Loucy (cell line): ENCODE measurements at regions not wholly inside any gene's neighbourhood (a gene's known extent, or its start where the extent isn't known, plus 50 kb on each side); places are given as distances from the start of the nearest gene placed in this dataset.

Experiments used
- H2AFZ ChIP-seq: fragments of 200-600 bp; sonication (generic); 2 replicates; pipeline ENCODE4 v1.6.0; 2016; ENCODE audit warnings: antibody characterized with exemption, mild to moderate bottlenecking, low read length, moderate library complexity
- H3F3A ChIP-seq: fragments of 200-600 bp; 2 replicates; pipeline ENCODE4 v1.6.0; 2016; ENCODE audit warnings: antibody characterized with exemption, low read depth, mild to moderate bottlenecking
- H3K27me3 ChIP-seq: fragments of 200-600 bp; sonication (generic); 2 replicates; pipeline ENCODE4 v1.6.1; 2014; ENCODE audit warnings: low read length, mild to moderate bottlenecking; ENCODE audit not compliant: insufficient read depth, poor library complexity, severe bottlenecking
- H3K36me3 ChIP-seq: fragments of 200-600 bp; sonication (generic); 2 replicates; pipeline ENCODE4 v1.6.1; 2016; ENCODE audit warnings: low read length; ENCODE audit not compliant: insufficient read depth
- H3K4me1 ChIP-seq: fragments of 200-600 bp; sonication (generic); 2 replicates; pipeline ENCODE4 v1.5.1; 2014; ENCODE audit warnings: low read length, mild to moderate bottlenecking; ENCODE audit not compliant: insufficient read depth, poor library complexity, severe bottlenecking
- H3K4me2 ChIP-seq: fragments of 200-600 bp; sonication (generic); 2 replicates; pipeline ENCODE4 v1.6.0; 2014; ENCODE audit warnings: antibody characterized with exemption, low read length, low read depth, mild to moderate bottlenecking; ENCODE audit not compliant: poor library complexity, severe bottlenecking
- H3K4me3 ChIP-seq: fragments of 200-600 bp; sonication (generic); 2 replicates; pipeline ENCODE4 v1.5.1; 2014; ENCODE audit warnings: low read length, mild to moderate bottlenecking, mixed read lengths; ENCODE audit not compliant: poor library complexity, severe bottlenecking
- H3K79me2 ChIP-seq: fragments of 200-600 bp; sonication (generic); 2 replicates; pipeline ENCODE4 v1.6.1; 2014; ENCODE audit warnings: low read length; ENCODE audit not compliant: insufficient read depth
- H3K9ac ChIP-seq: fragments of 200-600 bp; sonication (generic); 2 replicates; pipeline ENCODE4 v1.6.0; 2014; ENCODE audit warnings: mild to moderate bottlenecking, low read depth, low read length, moderate library complexity; ENCODE audit not compliant: poor library complexity, severe bottlenecking
- H3K9me2 ChIP-seq: fragments of 200-600 bp; sonication (generic); replicated peaks from 2 replicates; pipeline ENCODE4 v1.6.1; 2016; ENCODE audit warnings: low read depth, low read length, mixed read lengths
- H3K9me3 ChIP-seq: fragments of 200-600 bp; sonication (generic); 2 replicates; pipeline ENCODE4 v1.6.1; 2014; ENCODE audit warnings: mild to moderate bottlenecking, antibody characterized with exemption, low read length, low read depth; ENCODE audit not compliant: insufficient read depth
- H4K20me1 ChIP-seq: fragments of 200-600 bp; sonication (generic); 2 replicates; pipeline ENCODE4 v1.6.0; 2014; ENCODE audit warnings: antibody characterized with exemption, low read length, mild to moderate bottlenecking; ENCODE audit not compliant: insufficient read depth, poor library complexity, severe bottlenecking
- EZH2phosphoT487 ChIP-seq: fragments of 200-600 bp; IDR thresholded peaks from 2 replicates; pipeline ENCODE4 v1.6.1; 2018; ENCODE audit warnings: antibody characterized with exemption, mild to moderate bottlenecking, moderate library complexity, borderline replicate concordance
- TF ChIP-seq, protein P1 (sequence below): fragments of 200-600 bp; sonication (generic); conservative IDR thresholded peaks from 2 replicates; pipeline ENCODE4 v1.5.1; 2014; ENCODE audit warnings: mild to moderate bottlenecking, antibody characterized with exemption, low read length

DNA sequence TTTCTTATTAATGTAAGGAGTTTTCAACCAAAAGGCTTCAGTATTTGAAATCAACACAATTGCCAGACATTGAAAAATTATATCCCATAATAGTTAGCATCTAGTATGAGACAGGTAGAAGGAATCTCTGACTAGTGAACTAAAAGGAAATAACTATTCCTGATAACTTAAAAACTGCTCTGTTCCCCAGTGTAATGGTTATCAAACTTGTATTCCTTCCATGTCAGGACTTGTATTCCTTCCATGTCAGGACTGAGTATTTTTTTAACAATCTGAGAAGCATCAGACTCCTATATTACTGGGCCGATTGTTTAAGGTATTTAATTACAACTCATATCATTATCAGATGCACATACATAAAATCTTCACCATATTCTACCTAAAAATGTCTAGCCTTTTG lies 238.5 kb downstream of the HNMT start:
- no peaks in the 10 kb centered on the region for H4K20me1 ChIP-seq
- no peaks in the 10 kb centered on the region for H3K4me1 ChIP-seq
- H3K9ac ChIP-seq, result no peak overlapping the region
- H3K9me2 ChIP-seq, result no peaks in the 10 kb centered on the region
- no peaks in the 10 kb centered on the region for H3K79me2 ChIP-seq
- TF ChIP-seq EZH2phosphoT487, result no peak
- TF ChIP-seq, protein P1, sequence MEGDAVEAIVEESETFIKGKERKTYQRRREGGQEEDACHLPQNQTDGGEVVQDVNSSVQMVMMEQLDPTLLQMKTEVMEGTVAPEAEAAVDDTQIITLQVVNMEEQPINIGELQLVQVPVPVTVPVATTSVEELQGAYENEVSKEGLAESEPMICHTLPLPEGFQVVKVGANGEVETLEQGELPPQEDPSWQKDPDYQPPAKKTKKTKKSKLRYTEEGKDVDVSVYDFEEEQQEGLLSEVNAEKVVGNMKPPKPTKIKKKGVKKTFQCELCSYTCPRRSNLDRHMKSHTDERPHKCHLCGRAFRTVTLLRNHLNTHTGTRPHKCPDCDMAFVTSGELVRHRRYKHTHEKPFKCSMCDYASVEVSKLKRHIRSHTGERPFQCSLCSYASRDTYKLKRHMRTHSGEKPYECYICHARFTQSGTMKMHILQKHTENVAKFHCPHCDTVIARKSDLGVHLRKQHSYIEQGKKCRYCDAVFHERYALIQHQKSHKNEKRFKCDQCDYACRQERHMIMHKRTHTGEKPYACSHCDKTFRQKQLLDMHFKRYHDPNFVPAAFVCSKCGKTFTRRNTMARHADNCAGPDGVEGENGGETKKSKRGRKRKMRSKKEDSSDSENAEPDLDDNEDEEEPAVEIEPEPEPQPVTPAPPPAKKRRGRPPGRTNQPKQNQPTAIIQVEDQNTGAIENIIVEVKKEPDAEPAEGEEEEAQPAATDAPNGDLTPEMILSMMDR, result no peak
- H3K9me3 ChIP-seq, result no peaks in the 10 kb centered on the region
- no peak overlapping the region for H2AFZ ChIP-seq
- H3K36me3 ChIP-seq, result no peaks in the 10 kb centered on the region
- H3K27me3 ChIP-seq, result no peaks in the 10 kb centered on the region
- no peak overlapping the region for H3K4me3 ChIP-seq
- no peaks in the 10 kb centered on the region for H3F3A ChIP-seq
- no peak overlapping the region for H3K4me2 ChIP-seq

DNA sequence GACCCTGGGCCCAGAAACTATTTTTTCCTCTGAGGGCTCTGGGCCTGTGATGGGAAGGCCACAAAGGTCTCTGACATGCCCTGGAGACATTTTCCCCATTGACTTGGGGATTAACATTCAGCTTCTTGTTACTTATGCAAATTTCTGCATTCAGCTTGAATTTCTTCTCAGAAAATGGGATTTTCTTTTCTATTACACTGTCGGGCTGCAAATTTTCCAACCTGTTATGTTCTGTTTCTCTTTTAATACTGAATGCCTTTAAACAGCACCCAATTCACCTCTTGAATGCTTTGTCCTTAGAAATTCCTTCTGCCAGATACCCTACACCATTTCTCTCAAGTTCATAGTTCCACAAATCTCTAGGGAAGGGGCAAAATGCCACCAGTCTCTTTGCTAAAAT lies 241.0 kb downstream of the HNMT start:
- Histone ChIP-seq H3K79me2 (no peaks in the 10 kb centered on the region), H4K20me1 (no peaks in the 10 kb centered on the region), H3K9ac (no peak overlapping the region), H3K27me3 (no peaks in the 10 kb centered on the region), H3K9me3 (no peaks in the 10 kb centered on the region), H2AFZ (no peak overlapping the region), H3K4me1 (no peaks in the 10 kb centered on the region), H3K36me3 (no peaks in the 10 kb centered on the region), H3F3A (no peaks in the 10 kb centered on the region), H3K9me2 (no peaks in the 10 kb centered on the region), H3K4me2 (no peak overlapping the region), H3K4me3 (no peak overlapping the region)
- TF ChIP-seq, protein P1, result no peak
- TF ChIP-seq EZH2phosphoT487, result no peak

DNA sequence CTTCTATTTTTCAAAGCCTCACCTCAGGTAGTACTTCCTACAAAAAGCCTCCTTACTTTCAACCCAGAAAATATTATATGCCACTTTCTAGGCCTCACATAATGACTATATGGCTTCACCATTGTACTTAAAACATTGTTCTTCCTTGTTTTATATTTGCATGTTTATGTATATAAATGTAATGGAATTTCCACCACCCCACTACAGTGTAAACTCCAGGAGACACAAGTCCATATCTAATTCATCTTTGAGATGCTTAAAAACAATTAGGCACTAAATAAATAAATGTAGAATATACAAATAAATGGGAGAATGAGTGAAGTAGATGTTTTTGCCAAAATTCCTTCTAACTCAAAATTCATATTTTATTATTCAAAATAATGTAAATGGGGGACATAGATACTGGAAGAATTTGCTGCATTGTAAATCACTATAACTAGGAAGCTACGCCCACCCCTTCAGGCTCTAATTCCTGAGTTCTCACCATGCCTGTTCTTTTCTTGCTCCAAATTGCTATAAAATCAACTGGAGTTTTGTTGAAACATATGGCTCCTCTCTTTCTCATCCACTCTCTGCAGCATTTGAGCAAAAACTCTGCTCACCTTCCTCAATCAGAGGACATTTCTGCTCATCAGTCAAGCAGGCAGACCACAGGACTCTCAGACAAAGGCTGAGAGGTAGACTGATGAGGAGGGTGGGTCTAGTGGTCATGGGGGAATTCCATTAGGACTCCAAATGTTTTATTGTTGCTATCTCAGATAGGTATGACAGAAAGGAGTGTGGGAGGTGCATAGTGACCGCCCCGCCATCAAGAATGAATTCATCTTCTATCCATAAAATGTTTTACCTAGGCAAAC lies 243.0 kb downstream of the HNMT start:
- no peak overlapping the region for H3K9ac ChIP-seq
- no peaks in the 10 kb centered on the region for H3K9me2 ChIP-seq
- no peak overlapping the region for H2AFZ ChIP-seq
- no peaks in the 10 kb centered on the region for H3K27me3 ChIP-seq
- H3K36me3 ChIP-seq, result no peaks in the 10 kb centered on the region
- H3K4me1 ChIP-seq, result no peaks in the 10 kb centered on the region
- H3K79me2 ChIP-seq, result no peaks in the 10 kb centered on the region
- no peaks in the 10 kb centered on the region for H4K20me1 ChIP-seq
- no peaks in the 10 kb centered on the region for H3F3A ChIP-seq
- H3K4me2 ChIP-seq, result no peak overlapping the region
- no peaks in the 10 kb centered on the region for H3K9me3 ChIP-seq
- TF ChIP-seq EZH2phosphoT487, result no peak
- TF ChIP-seq, protein P1, result no peak
- no peak overlapping the region for H3K4me3 ChIP-seq
